ENCODE measurements at regions not wholly inside any gene's neighbourhood (a gene's known extent, or its start where the extent isn't known, plus 50 kb on each side); places are given as distances from the start of the nearest gene placed in this dataset.

GRCh38 chr2:60280238-60280637, 273.2 kb downstream of the BCL11A start:
- TF ChIP-seq CTCF (IDR thresholded peaks at IDR 0.05) (no peak), POLR2A (IDR thresholded peaks at IDR 0.05) (no peak)

Data from Peyer's patch (tissue), 4 donors.